GM21737 (cell line): ENCODE measurements at regions not wholly inside any gene's neighbourhood (a gene's known extent, or its start where the extent isn't known, plus 50 kb on each side); places are given as distances from the start of the nearest gene placed in this dataset.

ENCODE experiments used
- ATAC-seq: cut with Tn5 transposase; IDR thresholded peaks from one replicate; pipeline ENCODE4 v1.9.1; 2021; ENCODE audit warnings: mild to moderate bottlenecking, moderate library complexity; ENCODE audit not compliant: unreplicated experiment

DNA sequence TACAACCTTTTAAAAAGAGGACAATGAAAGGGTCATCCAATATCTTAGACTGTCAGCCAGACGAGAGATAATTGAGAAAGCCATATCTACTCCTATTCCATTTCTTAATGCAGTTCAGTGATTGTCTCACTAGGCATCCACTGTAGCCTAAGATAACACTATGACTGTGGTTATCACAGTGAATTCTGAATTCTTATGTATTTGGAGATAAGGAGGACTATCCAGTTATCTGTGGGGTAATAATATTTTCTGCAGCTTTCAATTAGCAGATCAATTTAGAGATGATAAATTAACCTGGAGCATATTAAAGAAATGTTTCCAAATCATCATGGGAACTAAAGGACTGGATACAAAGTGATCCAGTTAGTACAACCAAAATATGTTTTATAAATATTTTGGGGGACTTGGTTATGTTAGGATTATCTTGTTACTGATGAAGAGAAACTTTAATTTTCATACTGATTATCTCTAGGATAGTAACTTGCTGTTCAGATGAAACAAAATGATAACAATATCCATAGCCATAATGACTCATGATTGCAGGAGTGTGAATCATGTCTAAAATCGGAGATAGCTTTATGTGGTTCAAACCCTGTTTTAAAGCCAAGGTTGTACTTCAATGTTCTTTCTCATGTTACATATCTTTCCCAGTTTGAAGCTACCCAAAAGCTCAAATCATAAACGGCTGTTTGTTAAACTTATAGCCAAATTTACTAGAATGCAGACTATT is 1152.0 kb downstream of the HACE1 start:
- ATAC-seq = no peak

- no peak for ATAC-seq
Observed at GRCh38 chr6:103699769-103700168, 1160.0 kb downstream of the HACE1 start.

DNA sequence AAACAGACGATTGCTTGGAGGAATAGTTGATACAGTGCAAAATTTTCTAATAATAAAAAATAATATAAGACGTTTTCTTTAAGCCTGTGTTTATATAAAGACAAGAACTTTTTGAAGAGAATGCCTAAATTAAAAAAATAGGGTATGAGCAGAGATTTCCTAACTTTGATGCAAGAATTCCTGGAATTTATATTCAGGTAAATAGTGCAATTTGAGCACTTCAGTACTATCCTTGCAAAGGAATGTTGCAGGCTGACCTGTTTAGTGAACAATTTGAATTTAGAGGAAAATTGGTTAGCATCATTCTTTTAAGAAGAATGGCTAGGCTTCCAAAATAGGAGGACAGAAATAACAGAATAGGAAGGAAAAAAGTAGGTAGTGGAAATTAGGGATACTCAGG is 1172.3 kb downstream of the HACE1 start:
- no peak for ATAC-seq

DNA sequence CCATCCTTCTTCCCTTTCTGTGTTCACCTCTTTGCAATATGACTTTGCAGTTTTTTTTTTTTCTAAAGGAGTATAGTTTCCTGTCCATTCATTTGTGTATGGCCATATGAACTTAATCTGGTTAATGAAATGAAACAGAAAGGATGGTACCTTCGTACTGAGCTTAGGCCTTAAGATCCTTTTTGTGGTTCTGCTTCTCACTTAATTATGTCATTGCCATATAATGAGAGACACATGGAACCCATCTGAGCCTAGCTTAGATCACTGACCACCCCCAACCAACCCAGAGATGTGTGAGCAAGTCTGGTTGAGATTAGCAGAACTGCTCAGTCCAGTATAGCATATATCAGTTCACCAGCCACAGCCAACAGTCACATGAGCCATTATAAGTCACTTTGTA is 1179.6 kb downstream of the HACE1 start:
- ATAC-seq = no peak

- no peak for ATAC-seq
Observed at GRCh38 chr6:103677290-103677689, 1182.4 kb downstream of the HACE1 start.

GRCh38 chr6:103675807-103676406 is 1183.8 kb downstream of the HACE1 start:
- ATAC-seq = no peak

DNA sequence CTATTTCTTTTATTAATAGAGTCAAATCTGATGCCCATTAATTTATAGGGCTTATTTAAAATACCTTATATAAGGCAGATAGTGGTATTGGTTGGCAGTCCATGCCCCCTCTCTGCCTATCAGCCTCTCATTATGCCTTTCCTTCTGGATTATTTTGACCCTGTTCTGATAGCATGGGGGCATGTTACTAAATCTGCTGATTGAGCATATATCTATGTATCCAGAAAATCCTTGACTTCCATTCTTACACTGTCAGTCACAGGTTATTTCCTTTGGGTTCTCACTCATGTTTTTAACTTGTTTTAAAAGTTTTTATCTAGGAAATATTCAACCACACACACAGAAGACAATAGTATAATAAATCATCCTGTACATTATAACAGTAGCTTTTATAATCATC is 1184.9 kb downstream of the HACE1 start:
- no peak for ATAC-seq

DNA sequence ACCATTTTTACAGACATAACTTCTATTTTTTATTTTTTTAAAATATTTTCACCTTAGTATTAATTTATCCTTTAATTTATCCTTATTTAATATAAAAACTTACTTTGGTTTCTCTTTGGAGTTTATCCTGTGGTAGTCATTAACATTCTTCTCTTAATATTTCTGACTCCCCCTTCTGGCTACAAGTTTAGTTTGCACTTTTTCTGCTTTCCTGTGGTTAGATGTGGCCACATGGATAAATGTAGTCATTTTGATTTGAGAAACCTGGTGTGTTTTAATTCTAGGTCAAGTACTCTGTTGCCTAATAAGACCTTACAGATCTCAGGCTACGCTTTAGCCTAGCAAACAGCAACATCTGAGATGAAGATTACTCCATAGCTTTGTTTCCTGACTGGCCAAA is 1187.5 kb downstream of the HACE1 start:
- no peak for ATAC-seq

DNA sequence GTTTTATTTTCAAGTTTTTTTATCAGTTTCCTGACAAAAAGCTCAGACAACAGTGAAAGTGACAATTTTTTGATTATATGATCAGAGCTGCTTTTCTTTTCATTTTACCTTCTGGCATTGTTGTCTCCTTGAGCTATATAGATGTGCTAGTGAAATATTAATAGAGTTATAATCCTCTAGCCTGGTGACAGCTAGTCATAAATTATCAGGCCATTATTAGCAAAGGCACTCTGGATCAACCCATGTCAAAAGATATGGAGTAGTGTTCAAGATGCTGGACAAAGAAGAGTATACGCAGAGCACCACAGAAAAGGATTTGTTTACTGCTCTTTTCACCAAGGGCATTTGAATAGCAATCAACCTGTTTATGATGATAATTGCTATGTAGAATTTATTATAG is 1230.1 kb downstream of the HACE1 start:
- no peak for ATAC-seq

DNA sequence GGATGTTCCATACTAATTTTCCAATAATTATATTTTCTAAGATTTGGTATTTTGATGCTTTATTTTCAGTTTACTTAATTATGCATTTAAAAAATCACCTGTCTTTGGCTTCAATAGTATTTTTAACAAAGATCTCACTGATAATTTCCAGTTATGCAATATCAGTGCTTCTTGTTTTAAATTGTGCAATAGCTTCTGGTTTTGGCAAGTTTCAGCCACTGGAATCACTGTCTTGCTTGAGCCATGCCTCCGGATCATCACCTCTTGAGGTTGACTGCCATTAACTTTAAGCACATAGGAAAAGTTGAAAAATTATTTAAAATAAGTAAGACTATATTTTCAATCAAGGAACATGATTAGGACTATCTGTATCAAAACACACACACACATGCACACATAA is 1242.1 kb downstream of the HACE1 start:
- no peak for ATAC-seq

DNA sequence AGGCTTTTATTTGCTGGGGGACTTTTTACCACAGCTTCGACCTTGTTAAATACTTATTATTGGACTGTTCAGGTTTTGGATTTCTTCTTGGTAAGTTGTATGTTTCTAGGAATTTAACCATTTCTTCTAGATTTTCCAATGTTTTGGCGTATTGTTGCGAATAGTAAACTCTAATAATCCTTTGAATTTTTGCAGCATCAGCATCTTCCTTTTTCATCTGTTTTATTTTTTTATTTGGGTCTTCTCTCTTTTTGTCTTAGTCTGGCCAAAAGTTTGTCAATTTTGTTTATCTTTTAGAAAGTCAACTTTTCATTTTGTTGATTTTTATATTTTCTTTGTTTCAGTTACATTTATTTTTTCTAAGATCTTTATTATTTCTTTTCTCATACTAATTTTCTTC is 1272.0 kb downstream of the HACE1 start:
- no peak for ATAC-seq

DNA sequence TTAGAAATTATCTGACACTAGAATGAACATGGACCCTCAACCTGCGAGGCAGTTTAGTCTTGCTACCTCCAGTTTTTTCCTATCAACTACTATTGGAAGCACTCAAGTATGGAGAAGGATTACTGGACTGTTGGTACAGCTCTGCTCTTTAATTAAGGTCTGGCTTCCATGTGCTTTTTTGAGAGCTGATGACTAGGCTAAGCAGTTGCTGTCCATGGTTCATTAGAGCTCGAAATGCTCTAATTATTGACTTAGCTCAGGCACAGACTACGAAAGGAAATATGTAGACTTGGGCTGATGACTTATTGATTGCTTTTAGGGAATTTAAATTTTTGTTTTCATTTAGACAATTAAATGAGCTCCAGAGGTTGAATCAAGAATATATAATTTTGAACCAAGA is 1281.6 kb downstream of the HACE1 start:
- no peak for ATAC-seq

DNA sequence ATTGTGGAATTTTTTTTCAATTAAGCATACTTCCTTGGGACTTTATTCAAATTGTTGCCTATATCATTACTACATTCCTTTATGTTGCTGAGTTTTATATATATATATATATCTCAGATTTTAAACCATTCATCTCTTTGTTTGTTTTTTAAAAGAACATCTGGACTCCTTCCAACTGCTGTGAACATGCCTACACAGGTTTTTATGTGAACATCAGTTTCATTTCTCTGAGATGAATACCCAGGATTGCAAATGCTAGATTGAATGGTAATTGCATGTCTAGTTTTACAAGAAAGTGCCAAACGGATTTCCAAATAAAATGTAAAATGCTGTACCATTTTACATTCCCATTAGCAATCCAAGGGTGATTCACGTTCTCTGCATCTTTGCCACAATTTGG is 1289.3 kb downstream of the HACE1 start:
- ATAC-seq = no peak

- ATAC-seq = no peak
Observed at GRCh38 chr6:103554911-103555310, 1304.8 kb downstream of the HACE1 start.

DNA sequence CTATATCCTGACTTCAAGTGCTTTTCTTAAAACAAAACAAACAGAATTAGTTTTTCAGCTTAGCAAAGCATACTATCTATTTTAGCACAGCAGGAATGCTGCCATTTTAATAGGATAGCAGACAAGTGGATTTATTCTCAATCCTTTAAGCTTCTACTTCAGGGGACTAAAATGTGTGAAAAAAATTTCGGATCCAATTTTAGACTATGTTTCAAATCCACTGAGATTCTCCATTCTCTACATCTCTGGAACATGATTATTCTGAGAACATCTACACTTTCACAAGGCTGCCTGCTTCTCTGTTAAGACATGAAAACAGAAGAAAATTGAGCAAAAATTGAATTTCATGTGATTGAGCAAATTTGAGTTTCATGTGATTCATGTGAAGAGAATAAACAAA is 1321.3 kb downstream of the HACE1 start:
- no peak for ATAC-seq

GRCh38 chr6:103534814-103535213 is 1324.9 kb downstream of the HACE1 start:
- ATAC-seq = no peak

DNA sequence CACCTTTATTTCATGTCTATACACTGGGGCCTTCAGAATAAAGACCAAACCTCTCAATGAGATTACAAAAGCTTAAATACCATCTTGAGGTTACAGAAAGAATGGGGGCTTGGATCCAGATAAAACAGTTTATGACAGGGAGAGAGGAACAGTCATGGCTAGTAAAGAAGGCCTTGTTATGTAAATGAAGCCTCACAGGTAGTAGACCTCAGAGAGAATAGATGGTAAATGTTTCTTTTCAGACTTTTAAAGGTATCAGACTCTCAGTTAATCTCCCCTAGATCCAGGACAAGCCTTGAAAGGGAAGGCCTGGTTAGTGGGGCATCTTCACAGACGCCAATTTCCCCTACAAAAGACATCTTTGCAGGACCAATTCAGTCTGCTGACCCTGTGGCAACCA is 1325.6 kb downstream of the HACE1 start:
- no peak for ATAC-seq

- ATAC-seq = no peak
Observed at GRCh38 chr6:103522045-103522444, 1337.7 kb downstream of the HACE1 start.

DNA sequence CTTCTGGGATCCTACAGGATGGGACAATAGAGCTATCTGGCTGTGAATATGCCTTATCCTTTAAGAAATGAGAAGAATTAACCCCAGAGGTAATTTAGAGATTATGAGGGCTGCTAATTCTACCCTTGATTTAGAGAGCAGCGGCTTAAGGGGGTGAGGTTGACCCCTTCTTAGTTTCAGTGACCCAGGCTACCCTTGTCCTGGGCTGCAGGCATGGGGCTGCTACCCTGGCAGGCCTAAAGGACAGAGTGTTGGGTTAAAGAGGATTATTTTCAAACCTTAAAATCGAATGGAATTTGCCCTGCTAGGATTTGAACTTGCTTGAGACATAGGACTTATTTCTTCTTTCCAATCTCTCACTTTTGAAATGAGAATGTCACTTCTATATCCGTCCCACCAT is 1343.4 kb downstream of the HACE1 start:
- no peak for ATAC-seq

- no peak for ATAC-seq
Observed at GRCh38 chr6:103507052-103507451, 1352.7 kb downstream of the HACE1 start.

GRCh38 chr6:103505155-103505518 is 1354.6 kb downstream of the HACE1 start:
- no peak for ATAC-seq

DNA sequence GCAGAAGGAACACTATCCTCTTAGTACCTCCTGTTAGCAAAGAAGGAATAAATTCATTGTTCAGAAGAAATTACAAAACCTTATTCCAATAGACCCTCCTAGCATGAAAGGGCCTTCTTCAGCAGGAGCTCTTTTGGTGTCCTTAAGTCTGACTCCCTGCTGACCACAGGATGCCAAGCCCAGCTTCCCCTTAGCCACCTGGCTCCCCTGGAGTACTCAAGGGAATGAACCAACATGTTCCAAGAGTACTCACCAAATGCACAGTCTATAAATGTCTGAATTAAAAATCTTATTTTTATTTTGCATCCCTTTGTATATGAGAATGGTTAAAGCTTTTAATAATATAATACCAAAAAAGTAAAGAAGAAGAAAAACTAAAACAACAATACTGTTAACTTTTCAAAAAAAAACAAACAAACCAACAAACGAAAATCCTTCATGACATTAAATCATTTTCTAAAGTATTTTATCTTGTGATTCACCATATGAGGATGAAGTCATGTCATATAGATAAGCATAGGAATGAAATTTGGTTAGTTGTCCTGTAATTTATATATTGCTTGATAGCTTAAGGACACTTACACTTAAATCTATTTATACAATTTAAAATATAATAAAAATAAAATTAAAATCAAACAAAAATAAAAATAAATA is 1355.1 kb downstream of the HACE1 start:
- no peak for ATAC-seq
